ENCODE measurements at regions not wholly inside any gene's neighbourhood (a gene's known extent, or its start where the extent isn't known, plus 50 kb on each side); places are given as distances from the start of the nearest gene placed in this dataset.

DNA sequence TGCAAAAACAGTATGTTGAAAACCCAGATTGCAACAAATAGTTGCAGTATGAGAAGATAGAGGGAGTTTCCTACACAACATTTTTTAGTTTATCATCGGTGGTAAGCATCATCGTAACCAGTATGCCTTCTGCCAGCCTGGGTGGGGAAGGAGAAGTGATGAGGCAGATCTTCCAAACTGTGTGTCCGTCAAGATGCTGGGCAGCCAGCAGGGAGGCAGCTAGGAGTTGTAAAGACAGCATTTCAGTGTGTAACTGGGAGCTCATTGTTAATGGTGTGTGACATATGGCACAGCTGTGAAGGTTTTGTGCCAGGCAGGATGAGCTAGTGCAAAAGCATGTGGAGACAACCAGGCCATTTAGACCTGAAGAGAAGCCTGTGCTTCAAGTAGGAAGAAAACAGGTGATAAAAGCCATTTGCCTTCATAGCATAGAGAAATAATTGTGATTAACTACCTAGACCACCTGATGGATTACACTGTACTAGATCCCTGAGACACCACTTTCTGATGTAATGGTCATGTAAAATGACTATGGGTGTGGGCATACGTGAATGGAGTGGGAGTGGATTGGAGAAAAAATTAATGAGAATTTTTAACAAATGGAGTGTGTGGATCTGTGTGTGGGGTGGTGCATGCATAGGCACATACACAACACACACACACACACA lies 347.0 kb upstream of the ADAMTSL1 start:
- TF ChIP-seq CTCF (conservative IDR thresholded peaks at IDR 0.05) (no peak), ZFX (IDR thresholded peaks at IDR 0.05) (no peak)

Data from C4-2B (cell line).